Calu3 (cell line): ENCODE measurements at regions not wholly inside any gene's neighbourhood (a gene's known extent, or its start where the extent isn't known, plus 50 kb on each side); places are given as distances from the start of the nearest gene placed in this dataset.

ENCODE experiments used
- BruUV-seq: library from RNA; stranded (reverse); fragments of 400-500 nt; replicated peaks from 2 replicates; lab custom pipeline; 2021; lab: Mats Ljungman, UMichigan
- CTCF ChIA-PET: fragments of 300-600 bp; sonication (Branson Sonifier 250); formaldehyde crosslinking; loops from one replicate; lab custom pipeline; 2022; ENCODE audit warnings: antibody characterized with exemption; lab: Charles Lee
- DNase-seq: peaks from one replicate; pipeline ENCODE4 v3.0.0; 2022
- H3K27ac Mint-ChIP-seq: one replicate; pipeline ENCODE4 v1.8.0; 2022; ENCODE audit warnings: mixed read lengths; ENCODE audit not compliant: unreplicated experiment
- H3K27me3 Mint-ChIP-seq: one replicate; pipeline ENCODE4 v1.8.0; 2022; ENCODE audit warnings: mixed read lengths; ENCODE audit not compliant: unreplicated experiment
- H3K36me3 Mint-ChIP-seq: one replicate; pipeline ENCODE4 v1.8.0; 2022; ENCODE audit warnings: mild to moderate bottlenecking, moderate library complexity, mixed read lengths; ENCODE audit not compliant: insufficient read depth, unreplicated experiment
- H3K4me1 Mint-ChIP-seq: one replicate; pipeline ENCODE4 v1.8.0; 2022; ENCODE audit warnings: mild to moderate bottlenecking, low read depth, mixed read lengths; ENCODE audit not compliant: unreplicated experiment
- H3K4me3 Mint-ChIP-seq: one replicate; pipeline ENCODE4 v1.8.0; 2022; ENCODE audit warnings: mild to moderate bottlenecking, low read depth, moderate library complexity, mixed read lengths; ENCODE audit not compliant: unreplicated experiment
- H3K9me3 Mint-ChIP-seq: one replicate; pipeline ENCODE4 v1.8.0; 2022; ENCODE audit warnings: low read depth, mixed read lengths; ENCODE audit not compliant: unreplicated experiment
- intact Hi-C: fragments of 100-400 bp; cut with micrococcal nuclease; formaldehyde crosslinking; loops from one replicate; pipeline ENCODE4 v1.10.0; 2022; ENCODE audit not compliant: unreplicated experiment
- TF ChIP-seq, protein P1 (sequence below): fragments of 200-600 bp; IDR thresholded peaks from one replicate; pipeline ENCODE4 v1.8.0; 2022; ENCODE audit warnings: antibody characterized with exemption; ENCODE audit not compliant: unreplicated experiment

DNA sequence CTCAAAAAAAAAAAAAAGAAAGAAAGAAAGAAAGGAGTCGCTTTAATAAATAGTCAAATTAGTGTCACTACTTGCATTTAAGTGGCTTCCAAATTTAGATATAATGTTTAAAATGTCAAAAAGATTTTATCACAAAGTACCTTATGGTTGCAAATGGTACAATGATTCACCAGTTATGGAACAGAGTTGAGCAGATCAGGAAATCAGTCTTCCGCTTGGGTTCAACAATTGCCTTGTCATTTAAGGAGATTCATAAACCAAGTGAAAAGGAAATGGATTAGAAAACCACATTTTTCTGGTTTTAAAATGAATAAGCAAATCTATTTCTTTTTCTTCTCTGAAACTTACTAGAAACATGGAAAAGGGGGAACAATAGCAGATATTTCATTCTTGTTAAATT, 94.8 kb upstream of the PTPRT start:
- Mint-ChIP-seq H3K9me3 (no peaks in the 10 kb centered on the region), H3K27ac (no peak overlapping the region), H3K36me3 (no peaks in the 10 kb centered on the region), H3K4me1 (no peaks in the 10 kb centered on the region), H3K4me3 (no peak overlapping the region), H3K27me3 (peaks cover 65% of the 10 kb centered on the region)
- no TSS peak for BruUV-seq
- TF ChIP-seq, protein P1, sequence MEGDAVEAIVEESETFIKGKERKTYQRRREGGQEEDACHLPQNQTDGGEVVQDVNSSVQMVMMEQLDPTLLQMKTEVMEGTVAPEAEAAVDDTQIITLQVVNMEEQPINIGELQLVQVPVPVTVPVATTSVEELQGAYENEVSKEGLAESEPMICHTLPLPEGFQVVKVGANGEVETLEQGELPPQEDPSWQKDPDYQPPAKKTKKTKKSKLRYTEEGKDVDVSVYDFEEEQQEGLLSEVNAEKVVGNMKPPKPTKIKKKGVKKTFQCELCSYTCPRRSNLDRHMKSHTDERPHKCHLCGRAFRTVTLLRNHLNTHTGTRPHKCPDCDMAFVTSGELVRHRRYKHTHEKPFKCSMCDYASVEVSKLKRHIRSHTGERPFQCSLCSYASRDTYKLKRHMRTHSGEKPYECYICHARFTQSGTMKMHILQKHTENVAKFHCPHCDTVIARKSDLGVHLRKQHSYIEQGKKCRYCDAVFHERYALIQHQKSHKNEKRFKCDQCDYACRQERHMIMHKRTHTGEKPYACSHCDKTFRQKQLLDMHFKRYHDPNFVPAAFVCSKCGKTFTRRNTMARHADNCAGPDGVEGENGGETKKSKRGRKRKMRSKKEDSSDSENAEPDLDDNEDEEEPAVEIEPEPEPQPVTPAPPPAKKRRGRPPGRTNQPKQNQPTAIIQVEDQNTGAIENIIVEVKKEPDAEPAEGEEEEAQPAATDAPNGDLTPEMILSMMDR, result no peak
- CTCF ChIA-PET, result no interaction called here
- intact Hi-C loops, result loop anchor here (10.0 kb wide), 1 partner anchor 60 kb away; no protein-coding TSS in a partner anchor
- no peak for DNase-seq

DNA sequence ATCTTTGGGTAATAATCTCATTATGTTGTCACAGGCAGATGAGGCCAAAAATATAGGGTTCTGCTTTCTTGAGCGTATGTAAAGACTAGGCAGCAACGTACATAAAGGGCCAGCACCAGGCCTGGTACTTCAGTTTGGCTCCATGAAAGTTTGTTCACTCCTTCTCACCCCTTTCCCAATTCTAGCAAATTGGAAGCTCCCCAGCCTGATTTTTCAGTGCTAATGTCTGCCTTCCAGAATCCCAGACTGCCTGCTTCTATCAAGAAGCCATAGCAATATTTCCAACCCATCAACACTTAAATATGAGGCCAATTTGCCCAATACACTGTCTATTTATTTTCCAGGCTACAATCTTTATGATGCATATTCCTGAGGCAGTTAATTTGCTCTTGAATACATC, 93.4 kb upstream of the PTPRT start:
- Mint-ChIP-seq H3K4me3 (no peak overlapping the region), H3K27me3 (peaks cover 75% of the 10 kb centered on the region), H3K4me1 (no peaks in the 10 kb centered on the region), H3K36me3 (no peaks in the 10 kb centered on the region), H3K9me3 (no peaks in the 10 kb centered on the region), H3K27ac (no peak overlapping the region)
- DNase-seq, result no peak
- TF ChIP-seq, protein P1, result no peak
- no TSS peak for BruUV-seq
- CTCF ChIA-PET, result no interaction called here
- intact Hi-C loops, result loop anchor here (10.0 kb wide), 1 partner anchor 62 kb away; no protein-coding TSS in a partner anchor

DNA sequence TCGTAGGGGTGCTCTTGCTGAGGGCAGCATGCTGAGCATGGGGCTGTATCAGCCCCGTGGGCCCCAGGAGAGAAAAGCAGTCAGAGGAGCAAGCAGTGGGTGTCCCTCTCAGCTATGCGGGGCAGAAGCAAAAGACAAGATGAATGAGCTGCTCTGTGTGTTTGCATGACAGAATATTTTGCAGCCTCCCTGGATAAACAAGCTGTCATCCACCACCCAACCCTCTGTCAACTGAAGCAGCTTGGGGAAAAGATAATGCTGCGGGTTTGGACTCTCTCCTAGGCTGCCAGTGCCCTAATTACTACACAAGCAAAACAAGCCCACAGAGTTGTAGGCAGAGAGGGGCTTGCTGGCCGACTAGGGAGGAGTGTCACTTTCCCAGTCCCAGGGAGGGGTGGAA, 82.3 kb upstream of the PTPRT start:
- TF ChIP-seq, protein P1, result no peak
- no peak overlapping the region for H3K4me3 Mint-ChIP-seq
- intact Hi-C loops, result no loop called here
- H3K27ac Mint-ChIP-seq, result no peak overlapping the region
- DNase-seq, result no peak
- no peaks in the 10 kb centered on the region for H3K4me1 Mint-ChIP-seq
- H3K9me3 Mint-ChIP-seq, result peaks cover 2% of the 10 kb centered on the region
- no TSS peak for BruUV-seq
- CTCF ChIA-PET, result no interaction called here
- peaks cover 37% of the 10 kb centered on the region for H3K27me3 Mint-ChIP-seq
- H3K36me3 Mint-ChIP-seq, result no peaks in the 10 kb centered on the region

DNA sequence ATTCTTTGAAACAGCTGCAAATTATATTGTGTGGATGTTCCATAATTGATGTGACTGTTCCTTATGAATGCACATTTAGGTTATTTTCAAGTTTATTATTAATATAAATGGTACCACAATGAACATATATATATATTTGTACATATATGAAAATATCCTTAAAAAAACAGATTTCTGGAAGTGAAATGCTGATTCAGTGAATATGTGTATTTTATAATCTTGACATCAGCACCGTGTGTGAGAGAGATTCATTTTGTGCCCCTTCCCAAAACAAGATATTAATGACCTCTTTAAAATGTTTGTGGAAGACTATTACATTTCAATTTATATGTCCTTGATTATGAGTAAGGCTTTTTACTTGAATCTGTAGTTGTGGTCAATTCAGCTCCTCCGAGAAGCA, 75.7 kb upstream of the PTPRT start:
- H3K4me1 Mint-ChIP-seq, result no peaks in the 10 kb centered on the region
- H3K27me3 Mint-ChIP-seq, result peaks cover 55% of the 10 kb centered on the region
- H3K4me3 Mint-ChIP-seq, result no peak overlapping the region
- intact Hi-C loops, result no loop called here
- CTCF ChIA-PET, result no interaction called here
- TF ChIP-seq, protein P1, result no peak
- no peak for DNase-seq
- no peak overlapping the region for H3K27ac Mint-ChIP-seq
- no TSS peak for BruUV-seq
- H3K36me3 Mint-ChIP-seq, result no peaks in the 10 kb centered on the region
- H3K9me3 Mint-ChIP-seq, result no peaks in the 10 kb centered on the region
